Epithelial cell of proximal tubule (primary cell): ENCODE measurements at regions not wholly inside any gene's neighbourhood (a gene's known extent, or its start where the extent isn't known, plus 50 kb on each side); places are given as distances from the start of the nearest gene placed in this dataset.

Experiments used
- DNase-seq: peaks from one replicate; pipeline ENCODE4 v3.0.0-alpha.2; 2011; ENCODE audit warnings: low read depth
- H3K4me3 ChIP-seq: 2 replicates; pipeline ENCODE4 v1.5.1; 2011; ENCODE audit warnings: low read depth, mild to moderate bottlenecking, low read length
- CTCF ChIP-seq: conservative IDR thresholded peaks from 2 replicates; pipeline ENCODE4 v1.5.1; 2012; ENCODE audit warnings: low read depth, mild to moderate bottlenecking, low read length

GRCh38 chr14:22052795-22053194, 379.2 kb upstream of the OR4E1 start:
- TF ChIP-seq CTCF = no peak
- no peak for DNase-seq
- no peak overlapping the region for H3K4me3 ChIP-seq

- TF ChIP-seq CTCF = peak; percentile 57
- no peak overlapping the region for H3K4me3 ChIP-seq
- DNase-seq = no peak
Measured at GRCh38 chr14:22047115-22047514, 373.5 kb upstream of the OR4E1 start.

- no peak for DNase-seq
- TF ChIP-seq CTCF = no peak
- no peak overlapping the region for H3K4me3 ChIP-seq
Measured at GRCh38 chr14:22046063-22046462, 372.4 kb upstream of the OR4E1 start.

GRCh38 chr14:22044193-22044592, 370.6 kb upstream of the OR4E1 start:
- TF ChIP-seq CTCF = no peak

GRCh38 chr14:22040781-22041125, 367.1 kb upstream of the OR4E1 start:
- DNase-seq = no peak
- no peak for TF ChIP-seq CTCF
- H3K4me3 ChIP-seq = no peak overlapping the region

More at GRCh38 chr14:22044193-22044592, 370.6 kb upstream of the OR4E1 start:
- DNase-seq = no peak
- H3K4me3 ChIP-seq = no peak overlapping the region

- peak; percentile 66 for TF ChIP-seq CTCF
- no peak overlapping the region for H3K4me3 ChIP-seq
- no peak for DNase-seq
Measured at GRCh38 chr14:22039938-22040780, 366.5 kb upstream of the OR4E1 start.
